H9 (cell line): ENCODE measurements at regions not wholly inside any gene's neighbourhood (a gene's known extent, or its start where the extent isn't known, plus 50 kb on each side); places are given as distances from the start of the nearest gene placed in this dataset.

Experiments
- DNase-seq: peaks from one replicate; pipeline ENCODE4 v3.0.0-alpha.2; 2017
- H2AFZ ChIP-seq: one replicate; pipeline ENCODE4 v1.6.1; 2013; ENCODE audit warnings: mild to moderate bottlenecking, low read length, control low read depth, moderate library complexity
- H2AK5ac ChIP-seq: 2 replicates; pipeline ENCODE4 v1.6.1; 2013; ENCODE audit warnings: low read length, control low read depth, mixed read lengths; ENCODE audit not compliant: insufficient read length
- H2BK120ac ChIP-seq: one replicate; pipeline ENCODE4 v1.6.1; 2013; ENCODE audit warnings: low read depth, mild to moderate bottlenecking, low read length, control low read depth, inconsistent platforms; ENCODE audit not compliant: poor library complexity, severe bottlenecking
- H2BK12ac ChIP-seq: 2 replicates; pipeline ENCODE4 v1.6.1; 2013; ENCODE audit warnings: low read length, control low read depth, mixed read lengths, low read depth; ENCODE audit not compliant: insufficient read length
- H2BK15ac ChIP-seq: 2 replicates; pipeline ENCODE4 v1.6.1; 2013; ENCODE audit warnings: low read depth, low read length, control low read depth
- H2BK20ac ChIP-seq: one replicate; pipeline ENCODE4 v1.6.1; 2013; ENCODE audit warnings: low read depth, mild to moderate bottlenecking, low read length, control low read depth, inconsistent platforms; ENCODE audit not compliant: poor library complexity, severe bottlenecking
- H2BK5ac ChIP-seq: 2 replicates; pipeline ENCODE4 v1.6.1; 2013; ENCODE audit warnings: low read length, control low read depth, mixed read lengths; ENCODE audit not compliant: insufficient read length
- H3K14ac ChIP-seq: 2 replicates; pipeline ENCODE4 v1.6.1; 2013; ENCODE audit warnings: low read length, control low read depth; ENCODE audit not compliant: insufficient read depth
- H3K18ac ChIP-seq: 2 replicates; pipeline ENCODE4 v1.6.1; 2013; ENCODE audit warnings: low read depth, mild to moderate bottlenecking, mixed read lengths, low read length, control low read depth; ENCODE audit not compliant: insufficient read length
- H3K23ac ChIP-seq: 2 replicates; pipeline ENCODE4 v1.6.1; 2013; ENCODE audit warnings: low read length, control low read depth, mixed read lengths, low read depth; ENCODE audit not compliant: insufficient read length
- H3K23me2 ChIP-seq: 2 replicates; pipeline ENCODE4 v1.6.1; 2013; ENCODE audit warnings: low read depth, mild to moderate bottlenecking, mixed read lengths, low read length, control low read depth; ENCODE audit not compliant: insufficient read length, poor library complexity, severe bottlenecking
- H3K27ac ChIP-seq: 2 replicates; pipeline ENCODE4 v1.5.1; 2013; ENCODE audit warnings: low read length, control low read depth, mixed read lengths, low read depth; ENCODE audit not compliant: insufficient read length
- H3K27me3 ChIP-seq: 2 replicates; pipeline ENCODE4 v1.6.1; 2013; ENCODE audit warnings: low read length, control low read depth, inconsistent platforms; ENCODE audit not compliant: insufficient read depth
- H3K4ac ChIP-seq: 2 replicates; pipeline ENCODE4 v1.6.1; 2013; ENCODE audit warnings: low read depth, mild to moderate bottlenecking, control low read depth, inconsistent platforms, low read length, moderate library complexity
- H3K4me1 ChIP-seq: 2 replicates; pipeline ENCODE4 v1.6.1; 2013; ENCODE audit warnings: low read length, control low read depth, inconsistent platforms; ENCODE audit not compliant: insufficient read depth
- H3K4me2 ChIP-seq: 2 replicates; pipeline ENCODE4 v1.6.1; 2013; ENCODE audit warnings: low read length, control low read depth, mixed read lengths; ENCODE audit not compliant: insufficient read length, insufficient read depth
- H3K56ac ChIP-seq: 2 replicates; pipeline ENCODE4 v1.6.1; 2013; ENCODE audit warnings: low read depth, mild to moderate bottlenecking, mixed read lengths, low read length, control low read depth; ENCODE audit not compliant: insufficient read length
- H3K79me1 ChIP-seq: 2 replicates; pipeline ENCODE4 v1.6.1; 2013; ENCODE audit warnings: low read depth, mild to moderate bottlenecking, moderate library complexity, low read length, control low read depth, inconsistent platforms; ENCODE audit not compliant: insufficient read depth, poor library complexity, severe bottlenecking
- H3K79me2 ChIP-seq: 2 replicates; pipeline ENCODE4 v1.6.1; 2013; ENCODE audit warnings: low read length, control low read depth, inconsistent platforms; ENCODE audit not compliant: insufficient read depth
- H3K9ac ChIP-seq: 2 replicates; pipeline ENCODE4 v1.6.1; 2013; ENCODE audit warnings: low read length, control low read depth, mixed read lengths; ENCODE audit not compliant: insufficient read length; ENCODE audit errors: extremely low read depth
- H3K9me3 ChIP-seq: one replicate; pipeline ENCODE4 v1.6.1; 2013; ENCODE audit warnings: low read depth, low read length, inconsistent platforms; ENCODE audit not compliant: control insufficient read depth
- H3T11ph ChIP-seq: one replicate; pipeline ENCODE4 v1.6.1; 2013; ENCODE audit warnings: mild to moderate bottlenecking, low read length, control low read depth, inconsistent platforms
- H4K20me1 ChIP-seq: one replicate; pipeline ENCODE4 v1.6.1; 2013; ENCODE audit not compliant: control insufficient read depth, insufficient read length, insufficient read depth
- H4K5ac ChIP-seq: 2 replicates; pipeline ENCODE4 v1.6.1; 2013; ENCODE audit warnings: low read depth, mild to moderate bottlenecking, mixed read lengths, low read length, control low read depth; ENCODE audit not compliant: insufficient read length
- H4K8ac ChIP-seq: replicated peaks from 2 replicates; pipeline ENCODE4 v1.6.1; 2013; ENCODE audit warnings: low read length, control low read depth, mixed read lengths, low read depth; ENCODE audit not compliant: insufficient read length
- H4K91ac ChIP-seq: 2 replicates; pipeline ENCODE4 v1.6.1; 2013; ENCODE audit warnings: low read depth, mild to moderate bottlenecking, moderate library complexity, mixed read lengths, low read length, control low read depth; ENCODE audit not compliant: insufficient read length
- H3K27ac Mint-ChIP-seq, 3 experiments: 2 replicates in 2 of 3; 3 replicates in 1 of 3; pipeline ENCODE4 v1.8.0; 2020 to 2021; ENCODE audit warnings: mixed read lengths in 3 of 3, mild to moderate bottlenecking in 1 of 3, moderate library complexity in 1 of 3
- H3K27me3 Mint-ChIP-seq: 2 replicates; pipeline ENCODE4 v1.8.0; 2021; ENCODE audit warnings: low read depth, mild to moderate bottlenecking, moderate library complexity, mixed read lengths
- H3K36me3 Mint-ChIP-seq, 3 experiments: 2 replicates in 2 of 3; 3 replicates in 1 of 3; pipeline ENCODE4 v1.8.0; 2020 to 2021; ENCODE audit warnings: low read depth in 3 of 3, mixed read lengths in 3 of 3; ENCODE audit not compliant: insufficient read depth in 1 of 3
- H3K4me1 Mint-ChIP-seq, 2 experiments: 2 replicates each; pipeline ENCODE4 v1.8.0; 2020; ENCODE audit warnings: mixed read lengths in 2 of 2
- H3K4me3 Mint-ChIP-seq, 2 experiments: 2 replicates in 1 of 2; 3 replicates in 1 of 2; pipeline ENCODE4 v1.8.0; 2020 to 2021; ENCODE audit warnings: mild to moderate bottlenecking in 2 of 2, mixed read lengths in 2 of 2, moderate library complexity in 1 of 2
- H3K9me3 Mint-ChIP-seq, 2 experiments: 2 replicates in 1 of 2; 3 replicates in 1 of 2; pipeline ENCODE4 v1.8.0; 2020; ENCODE audit warnings: mild to moderate bottlenecking in 2 of 2, mixed read lengths in 2 of 2, moderate library complexity in 1 of 2
- WGBS: extraction: QIAGEN DNeasy Blood & Tissue Kit; methylation state at CpG from one replicate; pipeline ENCODE4 v1.1.7; 2013; ENCODE audit warnings: missing lambda C conversion rate, low lambda C conversion rate, mixed read lengths; ENCODE audit not compliant: insufficient read length; ENCODE audit errors: extremely low coverage; 5-methylcytosine and 5-hydroxymethylcytosine counted together
- TF ChIP-seq, protein P1 (sequence below): fragments of 200-600 bp; sonication (generic); conservative IDR thresholded peaks from 3 replicates; pipeline ENCODE4 v1.8.0; 2021; ENCODE audit warnings: antibody characterized with exemption, mild to moderate bottlenecking

DNA sequence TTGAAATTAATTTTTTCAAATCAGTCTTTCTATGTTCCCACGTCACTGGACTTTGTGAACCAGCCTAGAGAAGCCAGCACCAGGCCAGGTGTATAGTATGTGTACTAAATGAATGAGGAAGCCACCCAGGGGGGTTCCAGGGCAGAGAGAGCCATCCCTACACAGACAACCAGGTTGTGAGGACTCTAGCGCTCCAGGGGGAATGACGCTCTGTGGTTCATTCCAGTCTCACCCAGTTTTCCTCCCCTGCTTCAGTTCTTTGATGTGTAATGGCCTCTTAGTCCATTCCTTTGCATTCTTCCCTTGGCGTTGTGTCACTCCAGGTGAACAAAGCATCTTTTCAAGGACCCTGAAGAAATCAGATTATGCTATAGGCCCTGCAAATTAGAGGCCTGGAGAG lies 330.6 kb downstream of the NSG2 start:
- no peak for DNase-seq
- no CpG with 5 or more reads among the region's 4 CpGs for WGBS
- H3K27ac Mint-ChIP-seq = no peak overlapping the region

More for the DNA sequence above, 330.6 kb downstream of the NSG2 start:
- Histone ChIP-seq H3K18ac (no peak overlapping the region), H3K4ac (no peak overlapping the region), H3K9me3 (no peaks in the 10 kb centered on the region), H3K23ac (no peak overlapping the region), H3K27ac (no peak overlapping the region), H2BK120ac (no peak overlapping the region), H3K4me2 (no peak overlapping the region), H4K20me1 (no peaks in the 10 kb centered on the region), H4K5ac (no peak overlapping the region), H3T11ph (no peak overlapping the region), H3K79me1 (no peaks in the 10 kb centered on the region), H3K23me2 (no peaks in the 10 kb centered on the region), H3K14ac (no peak overlapping the region), H2BK12ac (no peak overlapping the region), H2BK15ac (no peak overlapping the region), H3K27me3 (no peaks in the 10 kb centered on the region), H2BK20ac (no peak overlapping the region), H4K91ac (no peak overlapping the region), H3K79me2 (no peaks in the 10 kb centered on the region), H3K9ac (no peak overlapping the region), H4K8ac (no peak overlapping the region), H2BK5ac (no peak overlapping the region), H2AFZ (no peak overlapping the region), H2AK5ac (no peak overlapping the region), H3K4me1 (no peaks in the 10 kb centered on the region), H3K56ac (no peak overlapping the region)
- H3K9me3 Mint-ChIP-seq = no peaks in the 10 kb centered on the region
- H3K4me3 Mint-ChIP-seq = no peak overlapping the region
- H3K4me1 Mint-ChIP-seq = no peaks in the 10 kb centered on the region
- TF ChIP-seq, protein P1, sequence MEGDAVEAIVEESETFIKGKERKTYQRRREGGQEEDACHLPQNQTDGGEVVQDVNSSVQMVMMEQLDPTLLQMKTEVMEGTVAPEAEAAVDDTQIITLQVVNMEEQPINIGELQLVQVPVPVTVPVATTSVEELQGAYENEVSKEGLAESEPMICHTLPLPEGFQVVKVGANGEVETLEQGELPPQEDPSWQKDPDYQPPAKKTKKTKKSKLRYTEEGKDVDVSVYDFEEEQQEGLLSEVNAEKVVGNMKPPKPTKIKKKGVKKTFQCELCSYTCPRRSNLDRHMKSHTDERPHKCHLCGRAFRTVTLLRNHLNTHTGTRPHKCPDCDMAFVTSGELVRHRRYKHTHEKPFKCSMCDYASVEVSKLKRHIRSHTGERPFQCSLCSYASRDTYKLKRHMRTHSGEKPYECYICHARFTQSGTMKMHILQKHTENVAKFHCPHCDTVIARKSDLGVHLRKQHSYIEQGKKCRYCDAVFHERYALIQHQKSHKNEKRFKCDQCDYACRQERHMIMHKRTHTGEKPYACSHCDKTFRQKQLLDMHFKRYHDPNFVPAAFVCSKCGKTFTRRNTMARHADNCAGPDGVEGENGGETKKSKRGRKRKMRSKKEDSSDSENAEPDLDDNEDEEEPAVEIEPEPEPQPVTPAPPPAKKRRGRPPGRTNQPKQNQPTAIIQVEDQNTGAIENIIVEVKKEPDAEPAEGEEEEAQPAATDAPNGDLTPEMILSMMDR = no peak
- peaks cover 3% of the 10 kb centered on the region; the same call in 1 of the 2 replicates for H3K27me3 Mint-ChIP-seq
- no peaks in the 10 kb centered on the region for H3K36me3 Mint-ChIP-seq
